Thyroid gland (tissue), 4 donors: ENCODE measurements at regions not wholly inside any gene's neighbourhood (a gene's known extent, or its start where the extent isn't known, plus 50 kb on each side); places are given as distances from the start of the nearest gene placed in this dataset.

Experiments
- CTCF ChIP-seq, 6 experiments: fragments of 200-600 bp in 3 of 6; fragments of 450-650 bp in 3 of 6; sonication (generic) in 3 of 6; IDR thresholded peaks; one replicate each; pipeline ENCODE4 v1.5.1; 2016 to 2019; ENCODE audit warnings: antibody characterized with exemption in 6 of 6, mild to moderate bottlenecking in 2 of 6, inconsistent platforms in 1 of 6, moderate library complexity in 1 of 6
- POLR2A ChIP-seq, 2 donors: fragments of 450-650 bp; IDR thresholded peaks; one replicate each; pipeline ENCODE4 v1.6.1; 2017; ENCODE audit warnings: antibody characterized with exemption in 2 of 2, mild to moderate bottlenecking in 2 of 2, moderate library complexity in 1 of 2

GRCh38 chr18:27277554-27277953, 92.4 kb upstream of the CHST9 start:
- no peak for TF ChIP-seq CTCF (IDR thresholded peaks at IDR 0.05)
- no peak for TF ChIP-seq POLR2A (IDR thresholded peaks at IDR 0.05)
